ENCODE measurements at regions not wholly inside any gene's neighbourhood (a gene's known extent, or its start where the extent isn't known, plus 50 kb on each side); places are given as distances from the start of the nearest gene placed in this dataset.

DNA sequence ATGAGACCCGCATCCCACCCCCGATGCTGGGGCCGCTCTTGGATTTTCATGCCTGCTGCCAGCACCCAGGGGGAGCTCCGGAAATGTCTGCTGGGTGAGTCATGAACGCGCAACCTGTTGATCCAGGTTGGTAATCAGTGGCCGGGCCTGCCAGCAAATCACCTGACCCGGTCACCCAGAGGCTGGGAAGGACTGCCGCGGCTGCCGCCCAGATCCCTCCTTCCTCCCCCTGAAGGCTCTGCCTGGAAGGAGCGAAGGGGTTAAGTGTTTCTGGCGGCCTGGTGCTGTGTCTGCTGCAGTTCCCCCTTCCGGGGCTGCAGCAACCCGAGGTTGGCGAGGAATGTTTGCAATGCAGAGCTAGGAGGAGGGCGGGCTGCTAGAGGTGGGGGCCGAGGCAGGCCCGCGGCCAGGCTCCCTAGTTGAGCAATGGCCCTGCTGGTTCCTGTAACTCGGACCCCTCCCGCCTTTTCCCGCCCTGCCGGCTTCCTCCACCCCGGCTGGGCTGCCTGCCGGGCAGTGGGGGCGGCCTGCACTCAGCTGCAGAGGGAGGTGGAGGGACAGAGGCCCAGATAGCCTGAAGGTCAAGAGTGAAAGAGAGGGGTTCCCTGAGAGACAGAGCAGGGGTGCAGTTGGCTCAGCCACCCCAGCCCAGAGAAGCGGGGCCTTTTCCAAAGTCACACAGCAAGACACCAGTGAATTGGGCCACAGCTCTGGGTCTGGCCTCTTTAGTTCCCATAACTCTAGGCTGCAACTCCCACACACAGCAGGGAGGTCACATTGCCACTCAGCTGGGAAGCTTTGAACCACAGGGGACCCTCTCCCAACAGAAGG is 156.3 kb upstream of the IER5L start:
- POLR2A ChIA-PET (ENCODE audit: low non-redundant PET), result interaction anchor here (0.6 to 5.9 kb wide), 12 partner anchors 13 to 471 kb away, joined by 3 to 81 read pairs (median 4); partner anchors contain the start of gene IER5L
- CTCF ChIA-PET, result interaction anchor here (0.6 to 2.5 kb wide), 8 partner anchors 126 to 277 kb away, joined by 3 to 9 read pairs (median 4); no protein-coding TSS in a partner anchor
- H3K27ac ChIP-seq, result peak overlapping the region; percentile 100
- TF ChIP-seq, protein P1, sequence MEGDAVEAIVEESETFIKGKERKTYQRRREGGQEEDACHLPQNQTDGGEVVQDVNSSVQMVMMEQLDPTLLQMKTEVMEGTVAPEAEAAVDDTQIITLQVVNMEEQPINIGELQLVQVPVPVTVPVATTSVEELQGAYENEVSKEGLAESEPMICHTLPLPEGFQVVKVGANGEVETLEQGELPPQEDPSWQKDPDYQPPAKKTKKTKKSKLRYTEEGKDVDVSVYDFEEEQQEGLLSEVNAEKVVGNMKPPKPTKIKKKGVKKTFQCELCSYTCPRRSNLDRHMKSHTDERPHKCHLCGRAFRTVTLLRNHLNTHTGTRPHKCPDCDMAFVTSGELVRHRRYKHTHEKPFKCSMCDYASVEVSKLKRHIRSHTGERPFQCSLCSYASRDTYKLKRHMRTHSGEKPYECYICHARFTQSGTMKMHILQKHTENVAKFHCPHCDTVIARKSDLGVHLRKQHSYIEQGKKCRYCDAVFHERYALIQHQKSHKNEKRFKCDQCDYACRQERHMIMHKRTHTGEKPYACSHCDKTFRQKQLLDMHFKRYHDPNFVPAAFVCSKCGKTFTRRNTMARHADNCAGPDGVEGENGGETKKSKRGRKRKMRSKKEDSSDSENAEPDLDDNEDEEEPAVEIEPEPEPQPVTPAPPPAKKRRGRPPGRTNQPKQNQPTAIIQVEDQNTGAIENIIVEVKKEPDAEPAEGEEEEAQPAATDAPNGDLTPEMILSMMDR (conservative IDR thresholded peaks at IDR 0.05; ENCODE audit: low read depth), result no peak
- peak; percentile 99 for DNase-seq (ENCODE audit: low spot score)

DNA sequence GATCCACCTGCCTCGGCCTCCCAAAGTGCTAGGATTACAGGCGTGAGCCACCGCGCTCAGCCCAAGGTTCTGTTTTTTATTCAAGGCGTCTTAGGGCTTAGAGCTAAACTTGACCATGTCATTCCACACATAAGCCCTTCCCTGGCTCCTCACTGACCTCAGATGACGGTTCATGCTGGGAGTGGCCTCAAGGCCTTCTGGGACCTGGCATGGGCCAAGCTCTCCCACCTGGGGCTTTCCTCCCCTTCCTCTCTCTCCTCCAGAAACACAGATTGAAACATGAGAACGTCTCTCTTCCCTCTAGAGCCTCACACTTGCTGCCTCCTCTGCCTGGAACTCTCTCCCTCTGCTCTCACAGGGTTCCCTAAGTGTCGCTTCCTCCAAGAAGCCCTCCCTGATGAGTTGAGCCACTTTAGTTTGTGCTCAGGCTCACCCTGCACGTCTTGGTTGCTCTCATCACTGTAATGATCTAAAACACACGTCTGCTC is 155.6 kb upstream of the IER5L start:
- TF ChIP-seq, protein P1 (conservative IDR thresholded peaks at IDR 0.05; ENCODE audit: low read depth), result no peak
- ChIA-PET CTCF (interaction anchor here (0.6 to 2.0 kb wide), 6 partner anchors 85 to 202 kb away, joined by 3 to 5 read pairs (median 4); no protein-coding TSS in a partner anchor), POLR2A (ENCODE audit: low non-redundant PET) (interaction anchor here (0.6 to 5.9 kb wide), 9 partner anchors 13 to 471 kb away, joined by 3 to 81 read pairs (median 4); partner anchors contain the start of gene IER5L)
- peak; percentile 85 for DNase-seq (ENCODE audit: low spot score)
- peak overlapping the region; percentile 100 for H3K27ac ChIP-seq

DNA sequence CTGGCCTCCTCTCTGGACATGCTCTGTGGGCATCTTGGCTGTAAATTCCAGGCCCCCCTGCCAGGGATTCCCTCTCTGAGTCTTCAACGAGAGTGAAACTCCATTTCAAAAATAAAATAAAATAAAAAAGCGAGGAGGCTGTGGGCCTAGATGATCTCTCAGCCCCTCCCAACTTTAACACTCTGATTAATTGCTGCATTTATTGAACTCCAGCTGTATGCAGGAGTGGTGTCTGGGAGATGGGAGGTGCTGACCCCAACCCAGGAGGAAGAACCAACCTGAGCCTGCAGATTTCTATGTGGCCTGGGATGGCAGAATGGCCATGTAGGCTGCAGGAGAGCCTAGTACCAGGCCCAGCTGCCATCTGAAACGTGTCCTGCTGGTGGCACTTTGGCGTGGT is 154.5 kb upstream of the IER5L start:
- no peak for DNase-seq (ENCODE audit: low spot score)
- CTCF ChIA-PET, result interaction anchor here (0.5 to 1.5 kb wide), 7 partner anchors 13 to 770 kb away, joined by 3 to 14 read pairs (median 4); no protein-coding TSS in a partner anchor
- POLR2A ChIA-PET (ENCODE audit: low non-redundant PET), result interaction anchor here (0.7 to 5.9 kb wide), 8 partner anchors 11 to 276 kb away, joined by 3 to 81 read pairs (median 3); partner anchors contain the start of gene IER5L
- peak overlapping the region; percentile 100 for H3K27ac ChIP-seq
- TF ChIP-seq, protein P1 (conservative IDR thresholded peaks at IDR 0.05; ENCODE audit: low read depth), result no peak

DNA sequence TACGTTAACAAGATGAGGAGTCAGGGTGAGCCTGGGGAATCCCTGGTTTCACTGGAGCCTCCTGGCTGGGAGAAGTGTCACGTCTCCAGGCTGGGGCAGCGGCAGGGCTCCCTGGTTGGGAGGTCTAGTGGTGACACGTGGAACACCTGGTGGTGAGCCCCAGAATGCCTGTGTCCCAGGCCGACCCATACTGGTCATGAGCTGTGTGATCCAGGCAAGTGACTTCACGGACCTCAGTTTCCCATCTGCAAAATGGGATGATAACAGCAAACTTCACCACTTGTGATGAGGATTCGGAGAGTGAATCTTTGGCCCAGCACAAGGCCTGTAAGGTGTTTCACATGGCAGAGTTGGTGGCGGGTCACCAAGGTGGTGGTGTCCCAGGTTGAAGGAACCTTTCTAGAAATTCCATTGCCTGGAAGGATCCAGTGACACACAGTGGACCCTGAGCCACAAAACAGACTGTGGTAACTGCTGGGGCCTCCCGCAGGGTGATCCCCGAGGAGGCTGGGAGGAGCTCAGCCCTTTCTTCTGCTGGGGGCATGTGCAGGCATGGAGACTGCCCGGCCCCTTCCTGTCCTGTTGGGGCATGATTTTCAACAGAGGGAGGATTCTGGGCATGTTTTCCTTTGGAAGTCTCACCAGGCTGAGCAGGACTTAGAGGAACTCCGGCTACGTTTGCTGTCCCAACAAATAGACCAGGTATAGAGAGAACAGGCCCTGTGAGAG is 153.9 kb upstream of the IER5L start:
- peak overlapping the region; percentile 100 for H3K27ac ChIP-seq
- TF ChIP-seq, protein P1 (conservative IDR thresholded peaks at IDR 0.05; ENCODE audit: low read depth), result no peak
- ChIA-PET POLR2A (ENCODE audit: low non-redundant PET) (interaction anchor here (0.7 to 5.9 kb wide), 6 partner anchors 10 to 165 kb away, joined by 3 to 81 read pairs (median 3); partner anchors contain the start of gene IER5L), CTCF (interaction anchor here (0.5 to 1.5 kb wide), 7 partner anchors 10 to 193 kb away, joined by 3 to 14 read pairs (median 3); no protein-coding TSS in a partner anchor)
- DNase-seq (ENCODE audit: low spot score), result peak; percentile 96

DNA sequence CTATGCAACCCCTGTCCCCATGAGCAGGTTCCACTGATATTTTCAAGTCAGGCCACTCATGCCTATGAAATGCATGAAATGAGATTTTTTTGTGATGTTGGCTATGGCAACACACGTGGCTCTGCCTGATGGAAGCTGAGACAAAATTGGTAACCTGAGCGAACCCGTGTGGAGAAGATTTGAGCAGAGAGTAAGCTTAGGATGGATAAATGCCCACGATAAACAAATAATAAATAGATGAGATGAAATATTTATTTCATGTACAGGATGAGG is 153.4 kb upstream of the IER5L start:
- POLR2A ChIA-PET (ENCODE audit: low non-redundant PET), result interaction anchor here (5.9 kb wide), 1 partner anchor 155 kb away, joined by 81 read pairs; the partner anchor contains the start of gene IER5L
- TF ChIP-seq, protein P1 (conservative IDR thresholded peaks at IDR 0.05; ENCODE audit: low read depth), result no peak
- DNase-seq (ENCODE audit: low spot score), result no peak
- CTCF ChIA-PET, result interaction anchor here (0.8 to 1.5 kb wide), 4 partner anchors 10 to 157 kb away, joined by 3 to 14 read pairs (median 4); no protein-coding TSS in a partner anchor
- peak overlapping the region; percentile 100 for H3K27ac ChIP-seq
